Kidney (tissue), 13 donors: ENCODE measurements at regions not wholly inside any gene's neighbourhood (a gene's known extent, or its start where the extent isn't known, plus 50 kb on each side); places are given as distances from the start of the nearest gene placed in this dataset.

Source experiments
- DNase-seq, 5 donors: peaks; one replicate each; pipeline ENCODE4 v3.0.0-alpha.2; 2013 to 2020
- FAIRE-seq: peaks from 2 replicates; lab custom pipeline; 2012; peaks lifted over from hg19 to GRCh38; lab: Jason Lieb, UNC
- H3K27ac ChIP-seq, 2 donors: one replicate each; pipeline ENCODE4 v1.7.0; 2013; ENCODE audit warnings: low read depth in 2 of 2, low read length in 2 of 2, inconsistent platforms in 1 of 2
- H3K27me3 ChIP-seq: one replicate; pipeline ENCODE4 v1.7.1; 2013; ENCODE audit warnings: low read length, inconsistent platforms; ENCODE audit not compliant: control insufficient read depth, insufficient read depth
- H3K36me3 ChIP-seq, 3 donors: one replicate each; pipeline versions ENCODE4 v1.7.0 to v1.7.1; 2013; ENCODE audit warnings: low read length in 3 of 3, control low read depth in 1 of 3, inconsistent platforms in 1 of 3; ENCODE audit not compliant: insufficient read depth in 3 of 3, control insufficient read depth in 2 of 3
- H3K4me1 ChIP-seq, 3 donors: one replicate each; pipeline versions ENCODE4 v1.7.0 to v1.7.1; 2013; ENCODE audit warnings: low read length in 3 of 3, inconsistent platforms in 1 of 3, low read depth in 1 of 3; ENCODE audit not compliant: control insufficient read depth in 2 of 3, insufficient read depth in 2 of 3
- H3K4me3 ChIP-seq, 3 donors: one replicate each; pipeline versions ENCODE4 v1.7.0 to v1.8.1; 2013; ENCODE audit warnings: low read length in 3 of 3, control low read depth in 1 of 3, inconsistent platforms in 1 of 3
- H3K9ac ChIP-seq, 3 donors: one replicate each; pipeline versions ENCODE4 v1.7.0 to v1.7.1; 2013; ENCODE audit warnings: low read length in 3 of 3, control low read depth in 1 of 3, inconsistent platforms in 1 of 3
- H3K9me3 ChIP-seq, 3 donors: one replicate each; pipeline versions ENCODE4 v1.7.0 to v1.7.1; 2013; ENCODE audit warnings: low read length in 3 of 3, control low read depth in 1 of 3, inconsistent platforms in 1 of 3; ENCODE audit not compliant: control insufficient read depth in 2 of 3, insufficient read depth in 1 of 3
- CTCF ChIP-seq: IDR thresholded peaks from 3 replicates; pipeline ENCODE4 v1.5.1; 2012; ENCODE audit warnings: mild to moderate bottlenecking, moderate library complexity, borderline replicate concordance; ENCODE audit not compliant: insufficient read depth; ENCODE audit errors: extremely low read depth
- intact Hi-C: fragments of 100-400 bp; cut with DNase I; formaldehyde crosslinking; loops from one replicate; pipeline ENCODE4 v1.11.1; 2022
- donor health status: control.
- donor health status: control.
- donor health status: control.
- donor health status: control.
- donor health status: control.
- donor health status: DM: yes; HTN: yes; CAD: no.
- donor health status: Normal renal cell carcinoma (clear cell type).

DNA sequence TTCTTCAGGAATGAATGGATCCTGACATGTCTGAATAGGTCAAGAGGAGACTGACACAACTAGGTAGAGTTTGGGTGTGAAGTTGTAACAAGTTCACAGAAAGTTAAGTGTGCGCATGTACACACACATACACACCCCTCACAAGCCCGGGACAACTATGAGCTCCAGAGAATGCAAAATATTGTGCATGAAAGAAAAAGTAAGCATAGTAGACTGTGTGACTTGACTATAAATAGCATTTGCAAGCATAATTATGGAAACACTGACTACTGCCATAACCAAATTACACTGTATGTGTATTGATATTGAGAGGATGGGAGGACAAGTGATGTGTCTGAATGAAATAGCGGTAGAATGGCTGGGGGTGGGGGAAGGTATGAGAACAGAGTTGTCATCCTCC, 157.1 kb upstream of the NCK2 start:
- no peak for TF ChIP-seq CTCF

GRCh38 chr2:105584435-105585010, 160.2 kb upstream of the NCK2 start:
- Histone ChIP-seq H3K36me3 (no peaks in the 10 kb centered on the region), H3K4me3 (no peak overlapping the region), H3K4me1 (no peaks in the 10 kb centered on the region), H3K27me3 (no peaks in the 10 kb centered on the region), H3K27ac (no peak overlapping the region), H3K9ac (no peak overlapping the region), H3K9me3 (peaks cover 0 to 5% (median 0%) of the 10 kb centered on the region in 3 donors)
- intact Hi-C loops: no loop called here
- FAIRE-seq (no peak), DNase-seq (peak in 2 of 5 donors; percentile 42 to 46)
- no peak for TF ChIP-seq CTCF

More for the DNA sequence above, 157.1 kb upstream of the NCK2 start:
- intact Hi-C loops: no loop called here
- no peak for FAIRE-seq
- H3K4me3 ChIP-seq: no peak overlapping the region
- no peak overlapping the region for H3K9ac ChIP-seq
- H3K9me3 ChIP-seq: peaks cover 0 to 5% (median 0%) of the 10 kb centered on the region in 3 donors
- no peaks in the 10 kb centered on the region for H3K4me1 ChIP-seq
- H3K27me3 ChIP-seq: no peaks in the 10 kb centered on the region
- no peaks in the 10 kb centered on the region for H3K36me3 ChIP-seq
- DNase-seq: no peak
- H3K27ac ChIP-seq: no peak overlapping the region

- peaks cover 0 to 5% (median 0%) of the 10 kb centered on the region in 3 donors for H3K9me3 ChIP-seq
- no peak for TF ChIP-seq CTCF
- no peak overlapping the region for H3K9ac ChIP-seq
- no peak overlapping the region for H3K27ac ChIP-seq
- intact Hi-C loops: no loop called here
- no peak for FAIRE-seq
- no peaks in the 10 kb centered on the region for H3K4me1 ChIP-seq
- no peak for DNase-seq
- no peaks in the 10 kb centered on the region for H3K36me3 ChIP-seq
- H3K4me3 ChIP-seq: no peak overlapping the region
- no peaks in the 10 kb centered on the region for H3K27me3 ChIP-seq
Measured at GRCh38 chr2:105582952-105583660, 161.6 kb upstream of the NCK2 start.
